A673 (cell line): ENCODE measurements at regions not wholly inside any gene's neighbourhood (a gene's known extent, or its start where the extent isn't known, plus 50 kb on each side); places are given as distances from the start of the nearest gene placed in this dataset.

Experiments
- BruUV-seq: library from RNA; stranded (reverse); fragments of 400-500 nt; replicated peaks from 2 replicates; lab custom pipeline; 2021; lab: Mats Ljungman, UMichigan
- CTCF ChIA-PET: fragments of 300-600 bp; sonication (Branson Sonifier 250); formaldehyde crosslinking; loops from one replicate; lab custom pipeline; 2022; ENCODE audit warnings: antibody characterized with exemption; lab: Charles Lee
- POLR2A ChIA-PET: fragments of 300-600 bp; sonication (Branson Sonifier 250); formaldehyde crosslinking; loops from one replicate; lab custom pipeline; 2022; ENCODE audit warnings: antibody characterized with exemption; ENCODE audit not compliant: low non-redundant PET; lab: Charles Lee
- DNase-seq: peaks from one replicate; pipeline ENCODE4 v3.0.0-alpha.2; 2015; ENCODE audit warnings: low spot score
- H3K27ac ChIP-seq: fragments of 200-600 bp; sonication (generic); 2 replicates; pipeline ENCODE4 v1.5.1; 2016; ENCODE audit warnings: mixed run types, low read depth, mild to moderate bottlenecking, mixed read lengths, antibody characterized with exemption, low read length; ENCODE audit not compliant: poor library complexity, severe bottlenecking
- H3K27me3 ChIP-seq: fragments of 200-600 bp; sonication (generic); replicated peaks from 2 replicates; pipeline ENCODE4 v1.6.1; 2017; ENCODE audit warnings: mixed run types, low read depth, mild to moderate bottlenecking, mixed read lengths, antibody characterized with exemption, low read length; ENCODE audit not compliant: insufficient read depth, poor library complexity
- H3K36me3 ChIP-seq: fragments of 200-600 bp; sonication (generic); 2 replicates; pipeline ENCODE4 v1.6.1; 2016; ENCODE audit warnings: mixed run types, mild to moderate bottlenecking, mixed read lengths, antibody characterized with exemption, low read length; ENCODE audit not compliant: insufficient read depth, poor library complexity, severe bottlenecking
- H3K4me1 ChIP-seq: fragments of 200-600 bp; sonication (generic); 2 replicates; pipeline ENCODE4 v1.6.1; 2017; ENCODE audit warnings: mixed run types, mild to moderate bottlenecking, mixed read lengths, antibody characterized with exemption, low read length; ENCODE audit not compliant: insufficient read depth, poor library complexity, severe bottlenecking
- H3K4me3 ChIP-seq: fragments of 200-600 bp; sonication (generic); 2 replicates; pipeline ENCODE4 v1.5.1; 2016; ENCODE audit warnings: low read depth, mixed run types, mild to moderate bottlenecking, mixed read lengths, low read length; ENCODE audit not compliant: poor library complexity, severe bottlenecking
- H3K9me3 ChIP-seq: fragments of 200-600 bp; sonication (generic); 2 replicates; pipeline ENCODE4 v1.6.1; 2016; ENCODE audit warnings: mixed run types, low read depth, mild to moderate bottlenecking, mixed read lengths, antibody characterized with exemption, low read length; ENCODE audit not compliant: poor library complexity, severe bottlenecking
- CTCF ChIP-seq: fragments of 300-800, 200-600 bp; sonication (generic); conservative IDR thresholded peaks from 2 replicates; pipeline ENCODE4 v1.5.1; 2017; ENCODE audit warnings: low read depth, mild to moderate bottlenecking, antibody characterized with exemption, low read length, moderate library complexity, mixed read lengths
- EZH2 ChIP-seq: fragments of 200-600 bp; sonication (generic); IDR thresholded peaks from 2 replicates; pipeline ENCODE4 v1.6.1; 2017; ENCODE audit warnings: borderline replicate concordance, low read depth, mild to moderate bottlenecking, mixed read lengths, antibody characterized with exemption, low read length; ENCODE audit not compliant: poor library complexity, severe bottlenecking
- intact Hi-C: fragments of 100-400 bp; cut with micrococcal nuclease; formaldehyde crosslinking; loops from one replicate; pipeline ENCODE4 v1.10.0; 2022; ENCODE audit not compliant: unreplicated experiment

- ChIA-PET POLR2A (no interaction called here), CTCF (no interaction called here)
- H3K9me3 ChIP-seq: peaks cover 30% of the 10 kb centered on the region
- no peak for DNase-seq
- no peaks in the 10 kb centered on the region for H3K27me3 ChIP-seq
- TF ChIP-seq CTCF (no peak), EZH2 (no peak)
- BruUV-seq: no TSS peak
- H3K4me1 ChIP-seq: no peaks in the 10 kb centered on the region
- H3K27ac ChIP-seq: no peak overlapping the region
- intact Hi-C loops: no loop called here
- no peaks in the 10 kb centered on the region for H3K36me3 ChIP-seq
- no peak overlapping the region for H3K4me3 ChIP-seq
These were observed 84.5 kb upstream of the IL6 start for GRCh38 chr7:22642454-22642853.

DNA sequence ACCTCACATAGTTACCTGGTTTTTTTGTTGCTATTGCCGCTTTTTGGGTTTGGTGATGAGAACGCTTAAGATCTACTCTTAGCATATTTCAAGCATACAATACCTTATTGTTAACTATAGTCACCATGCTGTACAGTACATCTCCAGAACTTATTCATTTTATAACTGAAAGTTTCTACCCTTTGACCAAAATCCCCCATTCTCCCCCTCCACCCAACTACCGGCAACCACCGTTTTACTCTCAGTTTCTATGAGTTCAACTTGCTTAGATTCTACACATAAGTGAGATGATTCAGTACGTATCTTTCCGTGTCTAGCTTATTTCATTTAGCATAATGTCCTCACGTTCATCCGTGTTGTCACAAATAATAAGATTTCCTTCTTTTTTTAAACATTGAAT is 86.7 kb upstream of the IL6 start:
- no peak overlapping the region for H3K4me3 ChIP-seq
- BruUV-seq: no TSS peak
- H3K4me1 ChIP-seq: no peaks in the 10 kb centered on the region
- no peaks in the 10 kb centered on the region for H3K27me3 ChIP-seq
- DNase-seq: no peak
- H3K9me3 ChIP-seq: peaks cover 16% of the 10 kb centered on the region
- H3K36me3 ChIP-seq: no peaks in the 10 kb centered on the region
- intact Hi-C loops: no loop called here
- CTCF ChIA-PET: no interaction called here
- H3K27ac ChIP-seq: no peak overlapping the region
- POLR2A ChIA-PET: no interaction called here
- TF ChIP-seq CTCF (no peak), EZH2 (no peak)

DNA sequence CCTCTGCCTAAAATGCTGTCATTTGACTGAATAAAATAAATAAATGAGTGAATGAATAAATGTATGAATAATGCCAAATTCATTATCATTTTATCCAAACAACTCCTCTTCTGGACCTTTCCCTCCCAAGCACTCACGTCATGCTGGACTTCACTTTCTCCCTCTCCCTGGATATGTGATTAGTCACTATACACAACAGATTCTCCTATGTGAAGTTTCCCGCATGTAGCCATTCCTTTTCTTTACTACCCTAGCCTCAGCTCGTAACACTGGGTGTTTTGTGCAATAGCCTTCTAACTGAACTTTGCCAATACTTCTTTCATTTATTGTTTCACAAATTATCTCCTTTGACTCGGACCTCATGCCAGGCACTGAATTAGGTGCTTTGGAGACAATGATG is 87.6 kb upstream of the IL6 start:
- Histone ChIP-seq H3K27me3 (no peaks in the 10 kb centered on the region), H3K4me3 (no peak overlapping the region), H3K4me1 (no peaks in the 10 kb centered on the region), H3K36me3 (no peaks in the 10 kb centered on the region), H3K9me3 (peaks cover 12% of the 10 kb centered on the region), H3K27ac (no peak overlapping the region)
- TF ChIP-seq EZH2 (no peak), CTCF (no peak)
- ChIA-PET CTCF (no interaction called here), POLR2A (interaction anchor here (0.6 kb wide), 1 partner anchor 10 kb away, joined by 3 read pairs; no protein-coding TSS in a partner anchor)
- intact Hi-C loops: no loop called here
- BruUV-seq: no TSS peak
- DNase-seq: no peak
